Left lung (tissue), 4 donors: ENCODE measurements at regions not wholly inside any gene's neighbourhood (a gene's known extent, or its start where the extent isn't known, plus 50 kb on each side); places are given as distances from the start of the nearest gene placed in this dataset.

Experiments used
- ATAC-seq: fragments of 200-7000 bp; cut with Tn5 transposase; one replicate; pipeline ENCODE4 v1.9.1; 2020; ENCODE audit warnings: moderate library complexity
- DNase-seq, 4 donors: peaks; one replicate each; pipeline ENCODE4 v3.0.0-alpha.2; 2013 to 2020
- H3K27ac ChIP-seq, 2 donors: fragments of 200-600 bp; sonication (generic) in 1 of 2; one replicate each; pipeline versions ENCODE4 v1.5.0 to v1.8.0; 2020 to 2021
- H3K27me3 ChIP-seq, 2 donors: fragments of 200-600 bp; sonication (generic) in 1 of 2; one replicate each; pipeline versions ENCODE4 v1.5.0 to v1.8.0; 2020 to 2021
- H3K36me3 ChIP-seq, 2 donors: fragments of 200-600 bp; sonication (generic) in 1 of 2; one replicate each; pipeline versions ENCODE4 v1.5.0 to v1.8.0; 2020 to 2021
- H3K4me1 ChIP-seq, 2 donors: fragments of 200-600 bp; one replicate each; pipeline ENCODE4 v1.8.0; 2021
- H3K4me3 ChIP-seq, 2 donors: fragments of 200-600 bp; sonication (generic) in 1 of 2; one replicate each; pipeline versions ENCODE4 v1.5.0 to v1.8.0; 2020 to 2021; ENCODE audit warnings: mild to moderate bottlenecking in 1 of 2
- H3K9me3 ChIP-seq, 2 donors: fragments of 200-600 bp; sonication (generic) in 1 of 2; one replicate each; pipeline versions ENCODE4 v1.5.0 to v1.8.0; 2020 to 2021
- intact Hi-C, 2 donors: fragments of 100-400 bp; cut with DNase I; formaldehyde crosslinking; loops; one replicate each; pipeline versions ENCODE4 v1.11.2 to v1.14.2; 2022
- TF ChIP-seq, protein P1 (sequence below), 2 donors: fragments of 200-600 bp; sonication (generic) in 1 of 2; IDR thresholded peaks; one replicate each; pipeline versions ENCODE4 v1.5.0 to v1.8.0; 2021; ENCODE audit warnings: antibody characterized with exemption in 2 of 2
- donor health status: DM: no; HTN: yes; CAD: no.
- donor health status: DM: no; HTN: no; CAD: no.

DNA sequence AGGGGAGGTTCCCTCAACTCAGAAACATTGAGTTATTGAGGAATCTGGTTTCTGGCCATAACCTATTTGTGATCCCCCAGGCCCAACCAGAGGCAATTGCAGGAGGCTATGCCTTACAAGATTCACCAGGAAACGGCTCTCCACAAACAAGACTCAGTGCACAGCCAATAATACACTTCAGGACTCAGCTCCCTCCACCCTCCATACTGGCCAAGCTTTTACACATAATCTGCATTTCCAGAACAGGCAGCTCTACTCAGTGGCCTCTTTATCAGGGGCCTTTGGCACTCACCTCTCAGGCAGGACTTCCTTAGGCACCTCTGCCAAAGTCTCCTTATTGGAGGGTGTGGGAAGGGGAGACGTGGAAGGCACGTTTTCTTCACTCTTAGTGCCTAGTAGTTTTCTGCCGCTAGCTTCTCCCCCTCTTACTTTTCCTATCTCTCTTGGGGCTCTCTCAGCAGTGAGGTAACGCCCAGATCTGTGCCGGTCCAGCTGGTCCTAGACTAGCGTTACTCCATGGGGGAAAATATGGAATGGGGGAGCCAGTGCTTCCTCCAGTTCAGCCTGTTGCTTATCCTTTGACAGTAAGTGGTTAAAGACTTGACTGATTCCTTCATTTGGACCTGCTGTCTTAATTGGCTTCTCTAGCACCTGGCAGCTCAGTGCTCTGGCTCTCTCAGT, 62.8 kb upstream of the ANO3 start:
- H3K4me1 ChIP-seq: no peaks in the 10 kb centered on the region
- no peak for DNase-seq
- H3K9me3 ChIP-seq: no peaks in the 10 kb centered on the region
- ATAC-seq: no peak
- no peak overlapping the region for H3K27ac ChIP-seq
- intact Hi-C loops: no loop called here
- no peak overlapping the region for H3K4me3 ChIP-seq
- TF ChIP-seq, protein P1, sequence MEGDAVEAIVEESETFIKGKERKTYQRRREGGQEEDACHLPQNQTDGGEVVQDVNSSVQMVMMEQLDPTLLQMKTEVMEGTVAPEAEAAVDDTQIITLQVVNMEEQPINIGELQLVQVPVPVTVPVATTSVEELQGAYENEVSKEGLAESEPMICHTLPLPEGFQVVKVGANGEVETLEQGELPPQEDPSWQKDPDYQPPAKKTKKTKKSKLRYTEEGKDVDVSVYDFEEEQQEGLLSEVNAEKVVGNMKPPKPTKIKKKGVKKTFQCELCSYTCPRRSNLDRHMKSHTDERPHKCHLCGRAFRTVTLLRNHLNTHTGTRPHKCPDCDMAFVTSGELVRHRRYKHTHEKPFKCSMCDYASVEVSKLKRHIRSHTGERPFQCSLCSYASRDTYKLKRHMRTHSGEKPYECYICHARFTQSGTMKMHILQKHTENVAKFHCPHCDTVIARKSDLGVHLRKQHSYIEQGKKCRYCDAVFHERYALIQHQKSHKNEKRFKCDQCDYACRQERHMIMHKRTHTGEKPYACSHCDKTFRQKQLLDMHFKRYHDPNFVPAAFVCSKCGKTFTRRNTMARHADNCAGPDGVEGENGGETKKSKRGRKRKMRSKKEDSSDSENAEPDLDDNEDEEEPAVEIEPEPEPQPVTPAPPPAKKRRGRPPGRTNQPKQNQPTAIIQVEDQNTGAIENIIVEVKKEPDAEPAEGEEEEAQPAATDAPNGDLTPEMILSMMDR (IDR thresholded peaks at IDR 0.05): no peak
- no peaks in the 10 kb centered on the region for H3K36me3 ChIP-seq
- no peaks in the 10 kb centered on the region for H3K27me3 ChIP-seq

DNA sequence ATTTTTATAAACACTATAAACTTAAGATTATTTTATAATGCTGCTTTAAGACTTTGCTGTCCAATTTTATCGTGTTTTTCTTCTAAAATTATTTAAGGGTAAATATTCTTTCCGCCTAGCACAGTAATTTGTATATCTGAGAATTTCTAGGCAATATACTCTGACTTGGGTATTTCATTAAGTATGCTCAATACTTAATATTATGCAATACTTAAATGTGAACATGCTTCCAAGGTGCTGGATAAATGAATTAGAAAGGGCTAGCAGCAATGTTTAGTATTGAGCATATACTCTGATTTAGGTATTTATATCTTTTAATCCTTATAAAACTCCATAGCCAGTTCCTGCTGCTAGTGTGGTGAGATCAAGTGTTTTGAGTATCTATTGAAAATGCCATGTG, 60.3 kb upstream of the ANO3 start:
- Histone ChIP-seq H3K27me3 (no peaks in the 10 kb centered on the region), H3K36me3 (no peaks in the 10 kb centered on the region), H3K27ac (no peak overlapping the region), H3K4me1 (no peaks in the 10 kb centered on the region), H3K9me3 (no peaks in the 10 kb centered on the region), H3K4me3 (no peak overlapping the region)
- intact Hi-C loops: no loop called here
- DNase-seq (no peak), ATAC-seq (no peak)
- TF ChIP-seq, protein P1 (IDR thresholded peaks at IDR 0.05): no peak

DNA sequence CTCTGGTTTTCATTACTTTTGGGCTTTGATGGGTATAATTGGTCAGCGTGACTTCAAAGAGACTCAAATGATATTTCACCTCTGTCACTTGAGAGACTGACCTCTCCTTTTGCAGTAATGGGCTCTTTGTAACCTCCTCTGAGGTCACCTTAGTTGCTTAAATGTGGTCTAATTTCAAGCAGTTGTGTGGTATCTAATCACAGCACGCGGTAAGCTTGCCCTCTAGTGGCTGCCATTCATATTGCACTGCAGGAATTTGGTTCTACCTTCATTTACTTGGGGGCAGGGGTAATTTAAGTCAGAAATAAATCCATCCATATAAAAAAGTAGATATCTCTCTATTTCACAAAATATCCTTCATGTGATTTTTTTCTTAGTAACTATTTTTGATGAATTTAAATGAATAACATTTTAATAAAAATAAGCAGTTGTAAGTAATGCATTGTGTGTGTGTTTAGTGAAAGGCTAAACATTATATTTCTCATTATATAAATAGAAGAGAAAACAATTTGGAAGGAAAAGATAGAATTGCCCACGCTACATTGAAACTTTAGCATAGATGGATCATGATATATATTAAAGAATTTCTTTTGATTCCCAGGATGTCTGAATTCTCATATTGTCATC, 55.0 kb upstream of the ANO3 start:
- no peaks in the 10 kb centered on the region for H3K4me1 ChIP-seq
- no peak overlapping the region for H3K27ac ChIP-seq
- TF ChIP-seq, protein P1 (IDR thresholded peaks at IDR 0.05): peak; percentile 76 to 93
- H3K36me3 ChIP-seq: no peaks in the 10 kb centered on the region
- peak in 2 of 4 donors; percentile 48 to 65 for DNase-seq
- no peaks in the 10 kb centered on the region for H3K27me3 ChIP-seq
- intact Hi-C loops: loop anchor here in 1 of 2 donors (5.0 kb wide), 1 partner anchor 295 kb away; no protein-coding TSS in a partner anchor
- H3K9me3 ChIP-seq: no peaks in the 10 kb centered on the region
- ATAC-seq: peak; percentile 93
- no peak overlapping the region for H3K4me3 ChIP-seq

DNA sequence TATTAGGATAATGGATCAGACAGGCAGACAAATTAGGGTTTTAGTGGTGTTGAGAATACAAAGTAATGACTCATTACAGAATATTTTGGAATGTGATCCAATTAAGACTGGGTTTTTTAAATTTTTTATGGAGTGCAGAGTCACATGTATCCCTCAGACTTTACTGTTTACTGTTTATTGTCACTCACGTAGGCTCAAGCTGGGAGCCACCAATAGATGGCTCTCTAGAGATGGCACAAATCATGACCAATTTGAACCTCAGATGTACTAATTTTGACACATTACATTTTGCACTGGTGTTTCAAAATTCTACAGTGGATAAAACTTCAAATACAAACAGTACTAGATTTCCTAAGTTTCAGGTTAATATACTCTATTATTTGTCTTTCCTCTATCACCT, 53.6 kb upstream of the ANO3 start:
- Histone ChIP-seq H3K9me3 (no peaks in the 10 kb centered on the region), H3K4me3 (no peak overlapping the region), H3K27me3 (no peaks in the 10 kb centered on the region), H3K36me3 (no peaks in the 10 kb centered on the region), H3K4me1 (no peaks in the 10 kb centered on the region), H3K27ac (no peak overlapping the region)
- intact Hi-C loops: loop anchor here in 1 of 2 donors (5.0 kb wide), 1 partner anchor 296 kb away; no protein-coding TSS in a partner anchor
- no peak for DNase-seq
- no peak for ATAC-seq
- TF ChIP-seq, protein P1 (IDR thresholded peaks at IDR 0.05): no peak
